ENCODE measurements at regions not wholly inside any gene's neighbourhood (a gene's known extent, or its start where the extent isn't known, plus 50 kb on each side); places are given as distances from the start of the nearest gene placed in this dataset.
"Not testable (repeated sequence)": the region's sequence is repeated elsewhere in the genome, so short reads cannot be mapped to it uniquely, and the experiment has no call there.

DNA sequence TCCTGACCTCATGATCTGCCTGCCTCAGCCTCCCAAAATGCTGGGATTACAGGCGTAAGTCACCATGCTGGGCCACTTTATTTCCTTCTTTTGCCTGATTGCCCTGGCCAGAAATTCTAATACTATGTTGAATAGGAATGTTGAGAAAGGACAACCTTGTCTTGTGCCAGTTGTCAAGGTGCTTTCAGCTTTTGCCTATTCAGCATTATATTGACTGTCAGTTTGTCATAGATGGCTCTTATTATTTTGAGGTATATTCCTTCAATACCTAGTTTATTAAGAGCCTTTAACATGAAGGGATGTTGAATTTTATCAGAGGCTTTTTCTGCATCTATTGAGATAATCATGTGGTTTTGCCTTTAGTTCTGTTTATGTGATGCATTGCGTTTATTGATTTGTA, 362.0 kb downstream of the JRKL start:
- TF ChIP-seq, protein P1, sequence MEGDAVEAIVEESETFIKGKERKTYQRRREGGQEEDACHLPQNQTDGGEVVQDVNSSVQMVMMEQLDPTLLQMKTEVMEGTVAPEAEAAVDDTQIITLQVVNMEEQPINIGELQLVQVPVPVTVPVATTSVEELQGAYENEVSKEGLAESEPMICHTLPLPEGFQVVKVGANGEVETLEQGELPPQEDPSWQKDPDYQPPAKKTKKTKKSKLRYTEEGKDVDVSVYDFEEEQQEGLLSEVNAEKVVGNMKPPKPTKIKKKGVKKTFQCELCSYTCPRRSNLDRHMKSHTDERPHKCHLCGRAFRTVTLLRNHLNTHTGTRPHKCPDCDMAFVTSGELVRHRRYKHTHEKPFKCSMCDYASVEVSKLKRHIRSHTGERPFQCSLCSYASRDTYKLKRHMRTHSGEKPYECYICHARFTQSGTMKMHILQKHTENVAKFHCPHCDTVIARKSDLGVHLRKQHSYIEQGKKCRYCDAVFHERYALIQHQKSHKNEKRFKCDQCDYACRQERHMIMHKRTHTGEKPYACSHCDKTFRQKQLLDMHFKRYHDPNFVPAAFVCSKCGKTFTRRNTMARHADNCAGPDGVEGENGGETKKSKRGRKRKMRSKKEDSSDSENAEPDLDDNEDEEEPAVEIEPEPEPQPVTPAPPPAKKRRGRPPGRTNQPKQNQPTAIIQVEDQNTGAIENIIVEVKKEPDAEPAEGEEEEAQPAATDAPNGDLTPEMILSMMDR (IDR thresholded peaks at IDR 0.05; ENCODE audit: low read depth, low read length, poor library complexity, severe bottlenecking): not testable (repeated sequence)
- not testable (repeated sequence) for TF ChIP-seq EZH2phosphoT487 (IDR thresholded peaks at IDR 0.05; ENCODE audit: borderline replicate concordance, low read length)
